ENCODE measurements at regions not wholly inside any gene's neighbourhood (a gene's known extent, or its start where the extent isn't known, plus 50 kb on each side); places are given as distances from the start of the nearest gene placed in this dataset.
"Not testable (repeated sequence)": the region's sequence is repeated elsewhere in the genome, so short reads cannot be mapped to it uniquely, and the experiment has no call there.

DNA sequence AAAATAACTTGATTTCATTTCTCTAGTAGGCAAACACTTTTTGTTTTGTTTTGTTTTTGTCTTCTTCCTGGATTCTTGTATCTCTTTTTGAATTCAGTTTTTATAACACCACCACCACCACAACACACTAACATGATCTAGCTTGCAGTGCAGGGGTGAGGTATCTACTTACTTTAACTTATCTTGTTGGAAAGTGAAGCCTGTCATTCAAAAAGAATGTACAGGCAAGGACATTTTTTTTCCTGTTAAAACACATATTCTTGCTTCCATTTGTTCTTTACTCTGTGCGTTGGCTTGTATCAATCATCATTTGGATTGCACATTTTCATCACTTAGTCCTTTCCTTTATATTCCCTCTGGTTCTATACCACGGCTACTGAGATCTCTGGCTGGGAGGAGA lies 824.2 kb downstream of the PLCL1 start:
- no peak for DNase-seq (ENCODE audit: low read depth)

DNA sequence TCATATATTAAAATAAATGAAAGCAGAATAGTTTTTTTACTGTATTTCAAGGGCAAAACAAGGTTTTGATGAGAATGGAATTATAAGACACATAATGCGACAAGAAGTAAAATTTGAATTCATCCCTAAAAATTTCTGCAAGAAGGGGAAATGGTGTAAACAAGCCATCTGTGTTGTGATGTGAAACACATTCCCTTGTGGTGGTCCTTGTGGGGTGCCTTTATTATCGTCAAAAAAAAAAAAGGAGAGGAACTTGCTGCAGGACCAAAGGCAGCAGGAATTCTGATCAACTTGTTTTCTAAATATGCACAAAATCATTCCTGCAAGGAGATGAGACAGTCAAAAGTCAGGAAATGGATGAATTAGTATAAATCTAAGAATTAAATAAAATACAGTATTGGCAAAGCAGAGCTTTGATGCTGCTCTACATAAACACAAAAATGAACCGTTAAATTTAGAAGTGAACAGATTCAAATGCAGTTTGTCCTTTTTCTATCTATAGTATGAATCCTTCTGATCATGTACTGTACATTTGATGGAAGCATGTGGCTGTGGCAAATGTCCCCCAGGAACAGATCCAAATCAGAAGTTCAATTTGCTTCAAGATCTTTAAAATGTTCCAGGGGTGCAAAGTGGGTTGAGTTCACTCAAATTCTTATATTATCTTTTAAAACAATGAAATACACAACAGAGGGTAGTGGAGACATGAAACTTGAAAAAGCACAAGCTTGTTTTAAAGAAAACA lies 818.8 kb downstream of the PLCL1 start:
- DNase-seq (ENCODE audit: low read depth), result no peak

DNA sequence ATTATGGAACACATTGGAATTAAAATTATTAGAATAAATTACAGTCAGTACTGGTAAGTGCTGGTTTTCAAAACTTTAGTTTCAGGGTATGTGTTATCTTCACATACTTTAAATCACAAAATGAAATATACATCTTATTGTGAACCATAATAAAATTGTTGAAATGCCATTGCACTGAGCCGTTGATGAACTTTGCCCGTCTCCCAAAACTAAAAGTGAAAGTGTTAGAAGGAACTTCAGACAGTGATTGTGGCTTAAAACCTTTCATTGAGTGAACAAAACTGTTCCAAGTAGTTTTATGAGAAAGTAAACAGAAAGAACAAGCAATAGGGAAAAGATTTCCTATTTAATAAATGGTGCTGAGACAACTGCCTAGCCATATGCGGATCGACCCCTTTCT lies 811.6 kb downstream of the PLCL1 start:
- DNase-seq (ENCODE audit: low read depth), result no peak

DNA sequence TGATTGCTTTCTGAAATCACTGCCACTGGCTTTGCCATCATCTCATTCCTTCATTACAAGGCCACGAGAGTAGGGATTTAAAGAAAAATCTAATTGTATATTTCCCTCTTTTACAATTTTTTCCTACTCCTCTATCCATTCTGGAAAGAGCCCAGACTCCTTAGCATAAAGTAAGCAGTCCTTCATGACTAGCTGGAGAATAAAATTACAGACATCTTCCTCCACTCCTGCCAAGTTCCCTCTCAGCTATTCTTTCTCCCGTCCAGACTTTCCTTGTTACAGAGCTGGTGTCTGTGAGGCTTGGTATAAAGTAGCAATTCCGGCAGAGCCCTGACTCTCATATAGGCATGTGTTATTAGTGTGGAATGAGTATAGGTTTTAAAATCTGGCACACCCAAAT lies 806.8 kb downstream of the PLCL1 start:
- DNase-seq (ENCODE audit: low read depth), result no peak

DNA sequence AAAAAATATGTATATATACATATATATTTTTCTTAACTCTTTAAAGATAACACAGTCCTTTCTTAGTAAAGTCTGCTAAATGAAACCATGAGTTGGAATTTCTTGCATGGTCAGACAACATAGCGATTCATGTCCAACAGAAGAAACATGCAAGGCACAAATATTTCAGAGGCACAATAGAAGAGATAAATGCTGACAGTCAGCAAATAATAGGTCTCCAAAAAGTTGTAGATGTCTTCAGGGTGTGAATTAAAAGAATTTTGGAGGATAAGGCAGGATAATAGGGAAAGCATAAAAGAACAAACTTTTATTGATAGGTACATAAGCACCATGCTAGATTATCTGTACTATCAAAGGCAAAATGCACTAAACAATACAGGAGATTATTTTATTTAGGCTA lies 800.2 kb downstream of the PLCL1 start:
- no peak for DNase-seq (ENCODE audit: low read depth)

DNA sequence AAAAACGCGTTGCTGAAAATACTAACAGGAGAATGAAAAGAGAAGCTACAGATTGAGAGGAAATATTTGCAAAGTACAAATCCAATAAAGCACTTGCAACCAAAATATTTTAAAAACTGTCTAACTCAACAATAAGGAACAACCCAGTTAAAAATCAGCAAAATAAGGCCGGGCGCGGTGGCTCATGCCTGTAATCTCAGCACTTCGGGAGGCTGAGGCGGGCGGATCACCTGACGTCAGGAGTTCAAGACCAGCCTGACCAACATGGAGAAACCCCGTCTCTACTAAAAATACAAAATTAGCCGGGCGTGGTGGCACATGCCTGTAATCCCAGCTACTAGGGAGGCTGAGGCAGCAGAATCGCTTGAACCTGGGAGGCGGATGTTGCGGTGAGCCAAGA lies 798.6 kb downstream of the PLCL1 start:
- DNase-seq (ENCODE audit: low read depth), result not testable (repeated sequence)

DNA sequence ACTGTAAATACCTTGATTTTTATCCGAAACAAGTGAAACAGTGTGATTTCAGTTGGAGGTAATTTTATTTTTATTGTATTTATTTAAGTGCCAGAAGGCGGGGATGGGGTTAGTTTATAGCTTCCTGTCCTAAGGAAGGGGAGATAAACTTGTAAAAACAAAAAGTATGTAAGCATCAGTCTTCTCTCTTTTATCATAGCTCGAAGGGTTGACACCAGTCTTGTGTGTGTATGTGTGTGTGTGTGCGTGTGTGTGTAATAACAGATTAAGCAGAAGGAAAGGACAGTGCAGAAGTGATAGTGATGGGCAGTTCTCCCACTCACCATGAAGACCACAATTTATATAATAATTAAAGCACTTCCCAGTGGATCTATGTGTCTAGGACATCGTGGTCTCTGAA lies 793.3 kb downstream of the PLCL1 start:
- no peak for DNase-seq (ENCODE audit: low read depth)

DNA sequence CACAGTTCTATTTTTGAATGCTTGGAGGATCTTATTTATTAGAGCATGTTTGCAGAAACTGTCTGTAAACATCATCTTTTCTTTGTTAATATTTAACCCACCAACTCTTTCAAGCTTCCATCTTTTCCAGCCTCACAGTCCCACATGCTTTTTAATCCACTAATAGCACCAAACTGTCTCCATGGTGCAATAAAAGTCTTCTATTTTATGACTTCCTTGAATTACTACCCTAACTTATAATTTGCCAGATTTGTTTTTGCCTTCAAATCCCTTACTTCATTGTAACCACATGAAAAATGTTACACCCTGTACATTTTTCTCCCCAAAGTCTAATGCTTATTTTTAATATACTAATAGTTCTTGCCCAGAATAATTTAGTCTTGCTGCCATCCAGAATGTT lies 792.6 kb downstream of the PLCL1 start:
- no peak for DNase-seq (ENCODE audit: low read depth)

DNA sequence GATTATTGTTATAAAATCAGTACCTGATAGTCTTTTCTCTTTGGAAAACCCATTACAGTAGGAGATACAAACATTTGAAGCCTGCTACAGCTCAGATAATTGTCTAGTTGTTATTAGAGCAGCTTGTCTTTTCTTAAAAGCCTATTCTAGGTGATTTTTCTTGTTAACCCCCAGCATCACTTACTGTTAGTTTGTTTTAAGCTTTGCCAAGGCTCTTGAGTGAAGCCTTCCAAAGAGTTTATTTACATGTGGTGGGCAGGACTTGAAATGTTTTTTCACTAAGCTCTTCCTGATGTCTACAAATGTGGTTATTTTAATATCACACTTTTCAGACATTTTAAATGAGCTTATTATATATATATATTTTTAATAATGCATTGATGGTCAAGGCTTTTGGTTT lies 791.3 kb downstream of the PLCL1 start:
- no peak for DNase-seq (ENCODE audit: low read depth)

DNA sequence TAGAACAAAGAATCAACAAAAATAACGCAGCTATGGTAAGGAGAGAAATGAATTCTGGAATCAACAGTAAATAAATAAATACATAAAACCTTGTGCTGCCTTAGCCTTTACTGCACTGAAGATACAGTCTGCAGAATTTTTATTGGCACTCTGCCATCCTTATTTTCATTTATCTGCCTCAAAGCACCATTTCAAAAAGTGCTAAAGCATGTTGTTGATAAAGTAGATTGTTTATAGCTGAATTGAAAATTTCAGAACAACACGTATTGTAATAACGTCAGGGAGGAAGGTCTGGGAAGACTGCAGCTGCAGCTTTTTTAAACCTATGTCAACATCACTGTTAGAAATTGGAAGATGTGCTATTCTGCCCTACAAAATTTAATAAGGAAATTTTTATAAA lies 787.2 kb downstream of the PLCL1 start:
- no peak for DNase-seq (ENCODE audit: low read depth)

DNA sequence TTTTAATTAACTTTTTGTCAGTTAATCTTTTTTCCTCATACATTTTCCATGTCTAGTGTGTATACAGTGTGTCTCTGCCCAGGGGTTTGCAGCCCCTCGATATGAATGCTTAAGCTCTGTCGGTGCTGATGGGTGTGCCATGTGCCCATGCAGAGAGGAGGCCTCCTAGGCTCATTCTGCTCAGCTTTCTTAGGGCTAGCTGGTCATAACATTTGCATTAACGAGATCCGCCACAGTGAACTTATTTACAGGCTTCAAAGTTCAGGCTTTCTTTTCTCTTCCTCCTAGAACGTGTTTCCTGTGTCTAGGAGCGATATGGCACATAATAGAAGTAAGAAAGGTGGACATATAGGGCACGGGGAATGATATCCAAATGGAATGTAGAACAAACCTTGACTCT lies 783.3 kb downstream of the PLCL1 start:
- DNase-seq (ENCODE audit: low read depth), result no peak

DNA sequence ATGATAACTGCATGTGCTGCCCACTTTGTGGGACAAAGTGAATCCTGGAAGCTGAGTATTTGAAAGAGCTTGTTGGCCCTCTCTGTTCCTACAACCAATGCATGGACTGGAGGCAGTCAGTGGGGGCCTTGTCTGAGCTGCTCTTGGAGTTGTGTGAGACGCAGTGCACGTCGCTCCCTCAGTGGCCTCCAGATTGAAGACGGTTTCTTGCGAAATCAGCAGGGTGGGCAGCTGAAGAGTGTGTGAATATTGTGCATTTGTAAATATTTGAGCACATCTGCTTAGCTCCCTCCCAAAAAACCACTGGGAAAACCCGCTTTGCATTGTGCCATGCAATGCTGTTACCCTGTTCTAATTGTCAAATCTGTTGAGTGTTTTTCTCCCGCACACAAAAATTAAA lies 782.8 kb downstream of the PLCL1 start:
- no peak for DNase-seq (ENCODE audit: low read depth)

DNA sequence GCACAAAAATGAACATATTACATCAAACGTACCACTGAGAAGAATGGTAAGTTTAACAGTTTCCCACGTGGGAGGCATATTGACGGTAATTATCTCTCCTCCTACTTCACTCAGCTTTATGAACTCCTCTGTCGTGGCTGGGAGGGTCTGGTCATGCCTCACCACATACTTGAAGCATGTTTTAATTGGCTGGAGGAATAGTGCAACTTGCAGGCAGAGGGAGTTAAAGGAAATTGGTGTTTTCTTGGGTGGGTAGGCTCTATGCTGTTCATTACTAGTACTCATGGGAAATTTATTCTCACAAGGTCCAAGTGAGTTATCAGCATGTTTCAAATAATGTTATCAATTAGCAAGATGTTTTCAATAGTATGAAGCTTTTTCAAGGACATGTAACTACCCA lies 767.0 kb downstream of the PLCL1 start:
- no peak for DNase-seq (ENCODE audit: low read depth)

DNA sequence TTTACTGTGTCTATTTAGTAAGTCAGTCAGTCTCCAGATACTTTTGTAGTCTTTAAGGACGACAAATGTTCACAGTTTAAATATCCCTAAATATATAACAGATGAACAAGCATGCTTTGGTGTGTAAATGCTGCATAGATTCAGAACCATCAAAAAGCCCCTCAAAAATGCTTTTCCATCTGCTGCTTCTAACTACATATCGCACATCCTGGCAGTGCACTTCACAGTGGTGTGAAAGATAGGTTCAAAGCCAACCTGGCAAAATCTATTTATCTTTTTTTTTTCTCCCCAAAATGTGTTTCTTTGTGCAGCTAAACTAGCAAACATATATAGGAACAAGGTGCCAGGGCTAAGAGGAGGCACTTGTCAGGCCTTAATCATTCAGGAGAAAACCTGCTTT lies 753.8 kb downstream of the PLCL1 start:
- no peak for DNase-seq (ENCODE audit: low read depth)

DNA sequence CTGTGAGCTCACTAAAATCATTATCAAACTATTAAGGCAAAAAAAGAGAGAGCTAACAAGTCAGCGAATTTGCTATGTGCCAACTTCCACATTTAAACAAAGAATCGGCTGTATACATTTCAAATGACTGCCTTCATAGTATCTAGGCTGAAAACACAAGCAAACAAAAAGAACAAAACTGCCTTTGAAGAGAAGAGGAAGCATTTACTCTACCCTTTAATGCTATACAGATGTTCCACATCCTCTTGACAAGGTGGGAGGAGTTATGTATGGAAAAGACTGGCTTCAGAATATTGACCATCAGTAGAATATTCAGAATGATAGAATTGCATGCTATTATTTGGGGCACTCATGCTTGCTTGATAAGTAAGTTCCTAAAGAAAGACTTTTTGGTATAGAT lies 741.7 kb downstream of the PLCL1 start:
- no peak for DNase-seq (ENCODE audit: low read depth)

DNA sequence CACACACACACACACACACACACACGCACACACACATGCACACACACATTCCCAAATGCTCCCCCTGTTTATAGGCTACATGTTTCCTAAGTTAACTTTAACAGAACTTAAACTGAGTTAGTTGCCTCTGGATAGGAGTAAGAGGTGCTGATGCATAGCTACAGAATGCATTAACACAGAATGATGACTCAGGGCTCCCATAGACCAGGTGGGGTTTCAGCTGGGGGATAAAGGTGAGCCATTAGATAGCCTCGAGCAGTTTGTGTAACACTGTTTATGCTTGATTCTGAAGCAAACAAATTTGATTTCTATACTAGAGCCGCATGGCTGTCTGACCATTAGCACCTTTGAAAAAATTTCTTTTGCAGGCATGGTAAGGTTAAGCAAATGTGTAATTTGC lies 741.0 kb downstream of the PLCL1 start:
- DNase-seq (ENCODE audit: low read depth), result no peak

DNA sequence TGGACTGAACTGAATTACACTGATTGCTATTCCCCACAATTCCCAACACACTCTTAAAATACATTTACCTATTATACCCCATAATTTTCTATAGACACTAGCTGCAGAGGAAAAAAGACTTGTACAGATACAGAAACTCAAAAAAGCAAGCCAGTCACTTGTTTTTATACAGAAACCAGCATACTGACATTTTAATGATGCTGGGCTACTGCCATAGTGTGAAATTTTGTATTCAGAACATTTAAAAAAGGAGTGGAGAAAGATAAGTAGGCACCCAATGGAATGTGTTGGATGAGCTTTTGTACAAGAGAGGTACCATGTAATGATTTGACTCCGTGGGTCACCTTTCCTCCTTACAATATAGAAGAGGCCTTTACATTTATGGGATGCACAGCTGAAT lies 740.1 kb downstream of the PLCL1 start:
- no peak for DNase-seq (ENCODE audit: low read depth)

DNA sequence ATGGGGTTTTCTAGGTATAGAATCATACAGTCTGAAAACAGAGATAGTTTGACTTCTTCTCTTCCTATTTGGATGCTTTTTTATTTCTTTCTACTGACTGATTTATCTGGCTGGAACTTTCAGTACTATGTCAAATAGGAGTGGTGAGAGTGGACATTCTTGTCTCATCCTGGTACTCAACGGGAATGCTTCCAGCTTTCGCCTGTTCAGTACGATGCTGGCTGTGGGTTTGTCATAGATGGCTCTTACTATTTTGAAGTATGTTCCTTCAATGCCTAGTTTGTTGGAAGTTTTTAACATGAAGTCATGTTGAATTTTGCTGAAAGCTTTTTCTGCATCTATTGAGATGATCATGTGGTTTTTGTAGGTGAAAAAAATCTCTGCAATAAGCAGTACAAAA lies 730.4 kb downstream of the PLCL1 start:
- no peak for DNase-seq (ENCODE audit: low read depth)

DNA sequence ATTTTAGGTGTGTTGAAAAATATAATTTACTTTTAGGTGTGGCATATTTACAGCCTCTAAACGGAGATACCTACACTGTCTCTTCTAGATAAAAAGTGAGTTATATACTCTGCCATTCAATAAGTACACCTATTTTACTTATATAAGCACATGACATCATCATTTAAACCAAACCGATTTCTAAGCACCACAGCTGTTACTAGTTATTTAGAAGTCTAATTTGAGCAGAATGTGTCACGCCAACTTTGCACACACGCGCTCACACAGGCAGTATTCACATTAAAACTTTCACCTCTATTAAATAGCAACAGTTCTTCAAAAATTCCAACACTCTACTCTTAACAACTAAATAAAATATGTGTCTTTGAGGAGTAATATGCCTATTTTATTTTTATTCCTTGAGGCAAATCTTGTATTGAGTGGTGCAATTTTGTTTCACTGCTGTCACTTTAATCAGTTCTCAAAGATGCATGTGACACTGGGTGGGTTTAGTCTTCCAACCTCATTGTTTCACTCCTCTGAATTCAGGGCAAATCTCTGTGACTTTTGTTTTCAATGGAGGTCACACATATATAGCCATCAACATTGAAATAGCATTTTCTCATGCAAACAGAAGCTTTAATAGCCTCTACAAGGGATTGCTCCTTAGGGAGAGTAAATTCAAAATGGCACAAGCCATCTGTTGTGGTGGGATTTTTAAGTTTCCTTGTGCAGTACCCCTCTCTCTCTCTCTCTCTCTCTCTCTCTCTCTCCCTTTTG lies 721.0 kb downstream of the PLCL1 start:
- no peak for DNase-seq (ENCODE audit: low read depth)

DNA sequence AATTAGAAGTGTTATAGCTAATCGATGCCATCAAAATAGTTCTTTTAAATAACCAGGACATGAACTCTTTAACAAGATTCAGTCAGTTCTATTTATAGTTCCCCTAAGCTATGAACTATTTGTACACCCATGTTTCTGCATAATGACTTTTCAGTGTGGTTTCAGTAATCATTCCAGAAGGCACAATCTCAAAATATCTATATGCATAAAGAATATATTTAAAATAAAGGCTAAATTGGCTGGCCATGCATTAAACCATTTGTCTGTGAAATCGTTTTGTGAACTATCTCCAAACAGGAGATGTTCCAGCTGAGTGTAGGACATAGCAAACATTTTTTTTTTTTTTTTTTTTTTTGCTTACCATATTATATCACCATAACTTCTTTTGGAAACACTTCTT lies 719.3 kb downstream of the PLCL1 start:
- DNase-seq (ENCODE audit: low read depth), result no peak

DNA sequence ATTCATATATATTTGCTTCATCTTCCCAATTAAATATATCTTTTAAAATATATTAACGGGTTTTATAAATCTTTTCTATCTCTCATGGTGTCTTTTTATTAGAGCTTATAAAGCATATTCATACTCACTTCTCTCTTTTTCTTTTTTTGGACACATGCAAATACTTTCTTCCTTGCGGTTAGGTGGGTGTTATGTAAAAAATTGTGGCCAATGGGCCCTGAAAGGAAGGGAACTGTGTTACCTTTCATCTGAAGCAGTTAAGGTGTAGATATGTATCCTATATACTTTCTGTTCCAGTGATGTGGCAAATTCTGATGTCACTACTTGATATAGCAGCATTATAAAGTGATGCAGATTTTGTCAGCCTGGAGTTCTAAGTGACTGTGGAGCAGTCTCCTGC lies 714.5 kb downstream of the PLCL1 start:
- DNase-seq (ENCODE audit: low read depth), result no peak

DNA sequence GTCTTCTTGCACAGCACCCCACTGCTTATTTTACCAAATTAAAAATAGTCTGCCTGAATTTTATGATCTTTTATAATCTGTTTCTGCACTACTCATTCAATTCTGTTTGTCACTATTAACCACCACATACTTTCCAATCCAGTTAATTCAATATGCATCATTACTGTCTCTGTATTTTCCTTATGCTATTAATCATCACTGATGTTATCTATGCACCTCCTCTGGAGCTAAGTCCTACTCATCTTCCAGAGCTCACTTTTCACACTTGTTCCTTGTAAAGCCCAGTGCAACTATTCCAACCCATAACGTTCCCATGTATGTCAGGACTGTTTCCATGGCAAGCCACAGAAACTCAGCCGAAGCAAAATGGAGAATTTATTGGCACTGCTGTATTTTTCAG lies 713.6 kb downstream of the PLCL1 start:
- DNase-seq (ENCODE audit: low read depth), result no peak

DNA sequence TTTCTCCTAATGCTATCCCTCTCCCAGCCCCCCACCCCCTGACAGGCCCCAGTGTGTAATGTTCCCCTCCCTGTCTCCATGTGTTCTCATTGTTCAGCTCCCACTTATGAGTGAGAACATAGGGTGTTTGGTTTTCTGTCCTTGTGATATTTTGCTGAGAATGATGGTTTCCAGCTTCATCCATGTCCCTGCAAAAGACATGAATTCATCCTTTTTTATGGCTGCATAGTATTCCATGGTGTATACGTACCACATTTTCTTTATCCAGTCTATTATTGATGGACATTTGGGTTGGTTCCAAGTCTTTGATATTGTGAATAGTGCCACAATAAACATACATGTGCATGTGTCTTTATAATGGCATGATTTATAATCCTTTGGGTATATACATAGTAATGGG lies 704.2 kb downstream of the PLCL1 start:
- not testable (repeated sequence) for DNase-seq (ENCODE audit: low read depth)

DNA sequence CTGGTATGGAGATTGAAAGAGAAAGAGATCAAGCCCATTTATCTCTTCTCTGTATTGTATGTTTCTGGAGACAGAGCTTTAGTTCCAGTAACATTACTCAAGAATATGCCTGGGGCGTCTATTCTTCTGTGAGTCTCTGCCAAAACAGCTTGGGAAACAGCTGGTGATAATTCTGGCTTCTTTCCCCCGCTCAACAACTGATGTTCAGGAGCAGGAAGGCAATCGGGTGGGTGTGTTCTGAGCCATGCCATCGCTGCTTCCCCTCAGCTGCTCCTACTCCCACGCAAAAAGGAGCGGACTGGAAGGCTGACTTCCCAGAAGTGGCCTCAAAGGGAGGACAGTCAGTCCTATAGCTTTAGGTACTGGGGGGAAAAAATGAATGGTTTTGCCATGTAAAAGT lies 695.1 kb downstream of the PLCL1 start:
- no peak for DNase-seq (ENCODE audit: low read depth)

Data from T follicular helper cell (primary cell).